Prostate gland (tissue), 2 donors: ENCODE measurements at regions not wholly inside any gene's neighbourhood (a gene's known extent, or its start where the extent isn't known, plus 50 kb on each side); places are given as distances from the start of the nearest gene placed in this dataset.

Experiments used
- DNase-seq: peaks from one replicate; pipeline ENCODE4 v3.0.0-alpha.2; 2019; ENCODE audit warnings: low spot score
- H3K27ac ChIP-seq, 2 donors: fragments of 200-600 bp; sonication (generic); 2 replicates each; pipeline ENCODE4 v1.5.1; 2017 to 2019
- H3K27me3 ChIP-seq: fragments of 200-600 bp; sonication (generic); replicated peaks from 2 replicates; pipeline ENCODE4 v1.5.1; 2019; ENCODE audit not compliant: insufficient read depth
- H3K36me3 ChIP-seq, 2 donors: fragments of 200-600 bp; sonication (generic); 1 replicate in 1 of 2; 2 replicates in 1 of 2; pipeline versions ENCODE4 v1.5.1 to v1.8.1; 2017 to 2019
- H3K4me1 ChIP-seq: fragments of 200-600 bp; sonication (generic); replicated peaks from 2 replicates; pipeline ENCODE4 v1.5.1; 2019
- H3K4me3 ChIP-seq, 2 donors: fragments of 200-600 bp; sonication (generic); 2 replicates each; pipeline ENCODE4 v1.5.1; 2017 to 2019
- H3K9me3 ChIP-seq: fragments of 200-600 bp; sonication (generic); 2 replicates; pipeline ENCODE4 v1.5.1; 2017
- POLR2A ChIP-seq: fragments of 450-650 bp; IDR thresholded peaks from one replicate; pipeline ENCODE4 v1.6.1; 2016; ENCODE audit warnings: antibody characterized with exemption, mild to moderate bottlenecking
- POLR2AphosphoS5 ChIP-seq: sonication (generic); formaldehyde crosslinking; IDR thresholded peaks from one replicate; pipeline ENCODE4 v1.6.1; 2017; ENCODE audit warnings: antibody characterized with exemption
- WGBS: methylation state at CpG from one replicate; pipeline ENCODE4 v1.1.5; 2018; 5-methylcytosine and 5-hydroxymethylcytosine counted together
- intact Hi-C: fragments of 100-400 bp; cut with DNase I; formaldehyde crosslinking; loops from one replicate; pipeline ENCODE4 v1.14.2; 2022
- TF ChIP-seq, protein P1 (sequence below), 4 experiments: fragments of 200-600 bp in 2 of 4; fragments of 450-650 bp in 2 of 4; sonication (generic) in 2 of 4; IDR thresholded peaks; 1 replicate in 3 of 4; 2 replicates in 1 of 4; pipeline ENCODE4 v1.5.1; 2016 to 2019; ENCODE audit warnings: antibody characterized with exemption in 4 of 4, mild to moderate bottlenecking in 2 of 4, moderate library complexity in 2 of 4

- H3K27me3 ChIP-seq: no peaks in the 10 kb centered on the region
- no peaks in the 10 kb centered on the region for H3K4me1 ChIP-seq
- intact Hi-C loops: no loop called here
- DNase-seq: no peak
- H3K36me3 ChIP-seq: no peaks in the 10 kb centered on the region
- TF ChIP-seq POLR2A (no peak), POLR2AphosphoS5 (no peak)
- TF ChIP-seq, protein P1, sequence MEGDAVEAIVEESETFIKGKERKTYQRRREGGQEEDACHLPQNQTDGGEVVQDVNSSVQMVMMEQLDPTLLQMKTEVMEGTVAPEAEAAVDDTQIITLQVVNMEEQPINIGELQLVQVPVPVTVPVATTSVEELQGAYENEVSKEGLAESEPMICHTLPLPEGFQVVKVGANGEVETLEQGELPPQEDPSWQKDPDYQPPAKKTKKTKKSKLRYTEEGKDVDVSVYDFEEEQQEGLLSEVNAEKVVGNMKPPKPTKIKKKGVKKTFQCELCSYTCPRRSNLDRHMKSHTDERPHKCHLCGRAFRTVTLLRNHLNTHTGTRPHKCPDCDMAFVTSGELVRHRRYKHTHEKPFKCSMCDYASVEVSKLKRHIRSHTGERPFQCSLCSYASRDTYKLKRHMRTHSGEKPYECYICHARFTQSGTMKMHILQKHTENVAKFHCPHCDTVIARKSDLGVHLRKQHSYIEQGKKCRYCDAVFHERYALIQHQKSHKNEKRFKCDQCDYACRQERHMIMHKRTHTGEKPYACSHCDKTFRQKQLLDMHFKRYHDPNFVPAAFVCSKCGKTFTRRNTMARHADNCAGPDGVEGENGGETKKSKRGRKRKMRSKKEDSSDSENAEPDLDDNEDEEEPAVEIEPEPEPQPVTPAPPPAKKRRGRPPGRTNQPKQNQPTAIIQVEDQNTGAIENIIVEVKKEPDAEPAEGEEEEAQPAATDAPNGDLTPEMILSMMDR (IDR thresholded peaks at IDR 0.05): no peak
- no peak overlapping the region for H3K27ac ChIP-seq
- no peaks in the 10 kb centered on the region for H3K9me3 ChIP-seq
- H3K4me3 ChIP-seq: no peak overlapping the region
These were observed 56.0 kb upstream of the CTTNBP2 start for GRCh38 chr7:117929237-117929636.

GRCh38 chr7:117931314-117931713 lies 58.1 kb upstream of the CTTNBP2 start:
- Histone ChIP-seq H3K27ac (no peak overlapping the region), H3K27me3 (no peaks in the 10 kb centered on the region), H3K4me1 (no peaks in the 10 kb centered on the region), H3K4me3 (no peak overlapping the region), H3K9me3 (no peaks in the 10 kb centered on the region), H3K36me3 (no peaks in the 10 kb centered on the region)
- intact Hi-C loops: no loop called here
- DNase-seq: no peak
- WGBS: 86% methylated on average over 5 of the region's 5 CpGs
- TF ChIP-seq, protein P1 (IDR thresholded peaks at IDR 0.05): no peak
- TF ChIP-seq POLR2AphosphoS5 (no peak), POLR2A (no peak)

- H3K27me3 ChIP-seq: no peaks in the 10 kb centered on the region
- TF ChIP-seq, protein P1 (IDR thresholded peaks at IDR 0.05): no peak
- TF ChIP-seq POLR2AphosphoS5 (no peak), POLR2A (no peak)
- intact Hi-C loops: no loop called here
These were observed 64.0 kb upstream of the CTTNBP2 start for GRCh38 chr7:117937049-117937752.

DNA sequence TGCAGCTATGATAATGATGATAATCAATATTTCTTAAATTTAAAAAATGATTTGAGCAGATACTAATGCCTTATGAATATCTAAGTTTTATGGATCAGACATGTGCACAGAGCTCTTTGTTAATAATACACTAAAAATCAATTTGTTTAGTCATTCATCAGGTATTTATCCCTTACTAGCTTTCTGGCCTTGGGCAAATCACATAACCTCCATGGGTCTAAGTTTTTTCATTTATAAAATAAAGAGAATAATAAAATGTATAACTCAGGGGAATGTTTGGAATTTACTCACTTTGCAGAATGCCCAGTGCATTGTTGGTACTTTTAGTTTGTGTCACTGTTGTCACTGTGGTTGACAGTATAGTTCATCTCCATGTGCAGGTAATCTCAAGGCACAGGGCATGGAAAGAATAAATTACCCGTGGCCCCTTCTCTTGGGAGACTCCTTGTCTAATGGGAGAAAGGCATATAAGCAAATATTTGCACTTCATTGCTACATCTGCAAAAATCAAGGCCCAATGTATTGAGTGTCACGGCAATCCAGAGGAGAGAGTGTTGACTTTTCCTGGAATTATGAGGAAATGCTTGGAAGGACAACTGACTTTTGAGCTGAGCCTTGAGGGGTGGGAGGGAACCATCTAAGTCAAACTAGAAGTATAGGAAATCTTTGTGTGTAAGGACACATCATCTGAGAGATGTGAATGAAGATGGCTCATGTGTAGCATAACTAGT lies 64.7 kb upstream of the CTTNBP2 start:
- no peak for DNase-seq
- TF ChIP-seq POLR2A: no peak
- TF ChIP-seq, protein P1 (IDR thresholded peaks at IDR 0.05): no peak
- TF ChIP-seq POLR2AphosphoS5: no peak
- 52% methylated on average over 2 of the region's 2 CpGs for WGBS
- intact Hi-C loops: no loop called here
- no peaks in the 10 kb centered on the region for H3K27me3 ChIP-seq
- no peaks in the 10 kb centered on the region for H3K9me3 ChIP-seq
- H3K27ac ChIP-seq: no peak overlapping the region
- no peaks in the 10 kb centered on the region for H3K4me1 ChIP-seq
- H3K36me3 ChIP-seq: no peaks in the 10 kb centered on the region
- no peak overlapping the region for H3K4me3 ChIP-seq

More at GRCh38 chr7:117937049-117937752, 64.0 kb upstream of the CTTNBP2 start:
- Histone ChIP-seq H3K9me3 (no peaks in the 10 kb centered on the region), H3K4me3 (no peak overlapping the region), H3K36me3 (no peaks in the 10 kb centered on the region), H3K4me1 (no peaks in the 10 kb centered on the region), H3K27ac (no peak overlapping the region)
- DNase-seq: no peak
- 64% methylated on average over 7 of the region's 7 CpGs for WGBS
